IPS-NIHi7 (cell line): ENCODE measurements at regions not wholly inside any gene's neighbourhood (a gene's known extent, or its start where the extent isn't known, plus 50 kb on each side); places are given as distances from the start of the nearest gene placed in this dataset.
"Not testable (repeated sequence)": the region's sequence is repeated elsewhere in the genome, so short reads cannot be mapped to it uniquely, and the experiment has no call there.

Experiments used
- DNase-seq: peaks from one replicate; pipeline ENCODE4 v3.0.0; 2012; ENCODE audit warnings: mixed read lengths; ENCODE audit errors: extremely low spot score

- DNase-seq = no peak
These were observed 98.8 kb downstream of the SOD2 start for GRCh38 chr6:159594106-159594749.

- DNase-seq = no peak
These were observed 102.2 kb downstream of the SOD2 start for GRCh38 chr6:159590835-159591234.

GRCh38 chr6:159586684-159587083 lies 106.4 kb downstream of the SOD2 start:
- DNase-seq = no peak

DNA sequence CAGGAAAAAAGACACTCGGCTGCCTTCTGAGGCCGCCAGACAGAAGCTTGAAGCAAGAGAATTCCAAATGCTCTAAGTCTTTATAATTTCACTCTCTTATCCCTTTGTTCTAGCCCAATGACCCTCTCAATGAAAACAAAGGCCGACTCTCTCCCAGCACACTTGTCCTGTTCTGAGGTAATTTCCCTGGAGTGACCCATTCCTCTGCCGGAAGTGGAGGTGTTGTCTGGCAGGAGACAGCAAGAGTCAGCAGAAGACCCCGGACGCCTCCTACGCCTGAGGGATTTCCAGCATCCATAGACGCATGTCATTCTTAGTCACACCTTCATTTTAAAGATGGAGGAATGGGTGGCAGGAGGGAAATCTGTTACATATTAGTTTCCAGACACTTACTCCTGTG lies 110.3 kb downstream of the SOD2 start:
- no peak for DNase-seq

DNA sequence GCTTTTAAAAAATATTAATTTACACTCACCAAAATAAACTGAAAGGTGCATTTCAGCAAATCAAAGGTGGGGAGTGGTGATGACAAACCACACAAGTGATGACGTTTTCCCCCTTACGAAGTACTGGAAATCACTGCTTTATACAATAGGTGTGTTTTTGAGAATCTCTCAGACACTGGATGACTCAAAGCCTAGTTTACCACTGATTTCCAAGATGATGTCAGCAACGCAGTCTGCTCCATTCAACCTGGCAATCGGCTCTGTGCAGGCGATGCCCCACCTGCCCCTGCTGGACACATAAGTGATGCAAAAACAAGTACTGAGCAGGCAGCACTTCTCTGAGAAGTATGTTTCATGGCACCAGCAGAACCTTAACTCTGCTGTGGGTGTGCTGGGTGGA lies 114.4 kb downstream of the SOD2 start:
- no peak for DNase-seq

- DNase-seq = peak; percentile 24
These were observed 115.5 kb downstream of the SOD2 start for GRCh38 chr6:159577564-159577963.

GRCh38 chr6:159572439-159573110 lies 120.5 kb downstream of the SOD2 start:
- DNase-seq = no peak

- DNase-seq = no peak
These were observed 127.8 kb downstream of the SOD2 start for GRCh38 chr6:159565181-159565710.

- no peak for DNase-seq
These were observed 128.6 kb downstream of the SOD2 start for GRCh38 chr6:159564456-159564855.

- no peak for DNase-seq
These were observed 136.0 kb downstream of the SOD2 start for GRCh38 chr6:159557031-159557430.

DNA sequence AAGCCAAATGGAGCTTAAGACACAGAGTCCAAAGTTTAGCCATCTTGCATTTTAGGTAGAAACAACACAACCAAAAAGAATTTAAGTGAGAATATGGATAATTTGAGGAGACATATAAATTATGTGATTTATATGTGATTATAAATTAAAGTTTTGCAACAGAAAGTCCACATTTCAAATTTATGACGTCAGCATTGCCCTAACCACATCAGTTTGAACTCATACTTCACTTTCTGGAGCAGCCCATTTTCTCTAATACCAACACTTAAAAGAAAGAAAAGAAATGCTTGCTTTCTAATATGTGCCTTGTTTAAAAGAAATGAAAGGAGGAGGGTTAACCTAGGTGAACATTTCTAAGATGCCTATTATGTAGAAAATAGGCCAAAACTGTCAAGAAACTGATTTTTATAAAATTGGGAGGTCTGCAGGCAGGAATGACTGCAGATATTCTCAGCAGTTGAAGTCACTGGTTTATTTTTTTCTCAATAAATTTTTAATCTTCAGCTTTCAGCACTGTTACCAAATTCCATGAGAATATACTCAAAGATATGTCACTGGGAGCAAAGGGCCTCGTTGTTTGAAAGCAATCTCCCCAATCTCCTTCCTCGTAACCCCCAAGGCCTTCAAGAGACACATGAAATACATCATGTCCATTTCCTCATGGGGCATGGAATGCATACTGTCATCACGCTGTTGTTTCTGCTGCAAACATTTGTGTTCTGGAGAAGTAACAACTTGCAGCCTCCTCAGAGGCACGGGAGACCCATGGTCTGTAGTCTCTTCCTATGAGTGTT lies 137.8 kb downstream of the SOD2 start:
- no peak for DNase-seq

- no peak for DNase-seq
These were observed 151.7 kb downstream of the SOD2 start for GRCh38 chr6:159541296-159541695.

DNA sequence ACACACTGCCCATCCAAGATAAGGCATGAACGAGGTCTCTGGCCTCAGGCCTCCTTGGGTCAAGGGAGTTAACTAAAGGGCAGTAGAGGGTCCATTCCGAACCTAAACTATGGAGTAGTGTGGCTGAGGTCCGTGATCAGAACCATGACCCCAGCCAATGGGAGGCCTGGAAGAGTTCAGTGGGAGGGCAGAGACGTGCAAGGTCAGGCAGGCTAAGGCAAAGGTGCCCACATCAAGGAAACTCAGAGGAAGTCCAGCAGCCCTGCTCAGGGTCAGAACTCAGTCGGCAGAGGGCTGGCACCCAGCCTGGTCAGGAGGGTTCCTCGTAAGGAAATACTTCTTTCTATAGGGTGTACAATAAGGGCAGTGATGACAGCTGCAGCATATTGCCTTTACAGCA lies 152.2 kb downstream of the SOD2 start:
- DNase-seq = no peak

GRCh38 chr6:159540152-159540551 lies 152.9 kb downstream of the SOD2 start:
- peak; percentile 82 for DNase-seq

- not testable (repeated sequence) for DNase-seq
These were observed 155.0 kb downstream of the SOD2 start for GRCh38 chr6:159538031-159538430.

GRCh38 chr6:159535656-159536350 lies 157.2 kb downstream of the SOD2 start:
- no peak for DNase-seq

DNA sequence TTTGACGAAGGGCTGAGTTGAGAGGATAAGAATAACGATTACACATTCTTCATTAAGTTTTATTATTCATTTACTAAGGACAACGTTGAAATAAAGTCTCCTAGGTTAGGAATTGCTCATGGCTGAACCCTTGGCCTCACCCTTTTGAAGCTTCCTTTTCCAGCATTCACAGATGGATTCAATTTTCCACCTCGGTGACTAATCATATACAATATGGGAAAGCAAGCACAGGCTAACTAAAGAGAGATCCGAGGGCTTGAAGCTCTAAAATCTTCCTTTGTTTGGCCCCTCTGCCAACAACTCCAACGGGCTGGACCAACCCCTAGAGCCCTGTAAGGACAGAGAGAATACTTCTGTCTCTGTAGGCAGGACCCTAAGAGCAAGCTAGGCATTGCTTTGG lies 159.5 kb downstream of the SOD2 start:
- DNase-seq = no peak

DNA sequence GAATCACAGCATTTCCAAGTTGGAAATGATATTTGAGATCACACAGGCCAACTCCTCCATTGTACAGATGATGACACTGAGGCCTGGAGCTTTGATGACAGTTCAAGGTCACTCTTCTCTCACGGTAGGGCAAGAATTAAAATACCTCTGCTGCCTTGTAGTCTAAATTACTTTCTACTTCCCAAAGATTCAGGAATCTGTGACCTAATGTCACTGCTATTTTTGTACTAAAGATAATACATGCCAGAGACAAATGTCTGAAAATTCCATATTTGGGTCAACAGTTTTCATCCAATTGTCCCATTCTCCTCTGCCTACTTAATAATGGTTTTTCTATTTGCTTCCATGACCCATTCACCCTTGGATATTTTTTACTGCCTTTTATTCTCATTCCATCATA lies 160.0 kb downstream of the SOD2 start:
- no peak for DNase-seq

GRCh38 chr6:159532155-159532554 lies 160.9 kb downstream of the SOD2 start:
- DNase-seq = no peak

GRCh38 chr6:159529934-159530333 lies 163.1 kb downstream of the SOD2 start:
- no peak for DNase-seq

DNA sequence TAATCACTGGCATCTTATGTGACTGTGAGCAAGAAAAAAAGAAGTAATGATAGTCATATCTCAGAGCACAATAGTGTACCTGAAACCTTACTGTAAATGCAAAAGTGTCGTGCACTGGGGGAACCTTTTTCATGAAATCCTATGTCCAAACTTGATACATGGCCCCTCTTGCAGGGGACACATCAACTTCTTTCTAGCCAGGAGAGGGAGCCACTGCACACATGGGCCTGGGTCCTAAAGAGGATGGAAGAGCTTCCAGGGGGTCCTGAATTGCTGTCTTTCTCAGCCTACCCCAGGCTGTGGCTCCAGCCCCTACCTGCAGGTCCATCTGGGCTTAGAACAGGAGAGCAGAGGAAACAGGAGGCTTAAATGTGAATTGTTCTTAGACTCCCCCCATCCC lies 165.7 kb downstream of the SOD2 start:
- DNase-seq = peak; percentile 63

DNA sequence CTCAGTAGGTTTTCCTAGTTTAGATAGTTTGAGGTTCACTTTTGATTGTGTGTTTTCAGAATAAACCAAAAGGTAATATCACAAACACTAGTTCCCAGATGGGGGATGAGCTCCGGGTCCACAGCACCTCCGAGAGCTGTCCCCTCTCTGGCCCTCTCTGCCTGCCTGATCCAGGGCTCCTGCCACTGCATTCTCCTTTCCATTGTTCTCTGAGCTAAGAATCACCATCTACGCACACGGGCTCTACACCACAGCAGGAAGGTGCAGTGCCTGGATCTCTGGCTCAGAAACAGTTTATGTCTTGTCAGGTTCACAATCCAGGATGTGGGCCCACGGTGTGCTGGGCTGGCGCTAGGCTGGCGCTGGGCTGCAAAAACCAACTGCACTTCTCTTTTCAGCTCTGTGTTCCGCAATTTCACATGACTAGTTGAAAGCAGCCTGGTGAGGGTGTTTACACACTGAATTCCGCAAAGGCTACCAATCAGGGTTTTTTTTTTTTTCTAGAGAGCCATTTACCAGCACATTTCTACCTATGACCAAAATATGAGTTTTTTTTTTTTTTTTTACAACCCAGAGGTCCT lies 167.5 kb downstream of the SOD2 start:
- DNase-seq = no peak
